ENCODE measurements at regions not wholly inside any gene's neighbourhood (a gene's known extent, or its start where the extent isn't known, plus 50 kb on each side); places are given as distances from the start of the nearest gene placed in this dataset.
"Not testable (repeated sequence)": the region's sequence is repeated elsewhere in the genome, so short reads cannot be mapped to it uniquely, and the experiment has no call there.

DNA sequence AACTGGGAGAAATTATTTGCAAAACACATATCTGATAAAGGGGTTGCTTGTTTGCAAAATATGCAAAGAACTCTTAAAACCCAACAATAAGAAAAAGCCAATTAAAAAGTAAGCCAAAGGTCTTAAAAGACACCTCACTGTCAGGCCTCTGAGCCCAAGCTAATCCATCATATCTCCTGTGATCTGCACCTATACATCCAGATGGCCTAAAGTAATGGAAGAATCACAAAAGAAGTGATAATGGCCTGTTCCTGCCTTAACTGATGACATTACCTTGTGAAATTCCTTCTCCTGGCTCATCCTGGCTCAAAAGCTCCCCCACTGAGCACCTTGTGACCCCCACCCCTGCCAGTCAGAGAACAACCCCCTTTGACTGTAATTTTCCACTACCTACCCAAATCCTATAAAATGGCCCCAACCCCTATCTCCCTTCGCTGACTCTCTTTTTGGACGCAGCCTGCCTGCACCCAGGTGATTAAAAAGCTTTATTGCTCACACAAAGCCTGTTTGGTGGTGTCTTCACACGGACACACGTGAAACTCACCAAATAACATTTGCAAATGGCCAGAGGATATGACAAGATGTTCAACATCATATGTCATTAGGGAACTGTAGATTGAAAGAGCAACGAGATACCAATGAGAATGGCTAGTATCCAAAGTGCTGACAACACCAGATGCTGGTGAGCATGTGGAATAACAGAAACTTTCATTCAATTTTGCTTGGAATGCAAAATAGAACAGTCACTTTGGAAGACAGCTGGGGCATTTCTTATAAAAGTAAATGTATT, 565.0 kb upstream of the ADGRB3 start:
- no peaks in the 10 kb centered on the region for H3K27me3 ChIP-seq (ENCODE audit: insufficient read depth, low read depth, severe bottlenecking)
- H3K4me3 ChIP-seq (ENCODE audit: low read depth, low read length), result no peak overlapping the region
- no peaks in the 10 kb centered on the region for H3K9me3 ChIP-seq (ENCODE audit: severe bottlenecking)
- H3K36me3 ChIP-seq, result no peaks in the 10 kb centered on the region
- no peak overlapping the region for H3K27ac ChIP-seq
- DNase-seq, result no peak
- TF ChIP-seq, protein P1, sequence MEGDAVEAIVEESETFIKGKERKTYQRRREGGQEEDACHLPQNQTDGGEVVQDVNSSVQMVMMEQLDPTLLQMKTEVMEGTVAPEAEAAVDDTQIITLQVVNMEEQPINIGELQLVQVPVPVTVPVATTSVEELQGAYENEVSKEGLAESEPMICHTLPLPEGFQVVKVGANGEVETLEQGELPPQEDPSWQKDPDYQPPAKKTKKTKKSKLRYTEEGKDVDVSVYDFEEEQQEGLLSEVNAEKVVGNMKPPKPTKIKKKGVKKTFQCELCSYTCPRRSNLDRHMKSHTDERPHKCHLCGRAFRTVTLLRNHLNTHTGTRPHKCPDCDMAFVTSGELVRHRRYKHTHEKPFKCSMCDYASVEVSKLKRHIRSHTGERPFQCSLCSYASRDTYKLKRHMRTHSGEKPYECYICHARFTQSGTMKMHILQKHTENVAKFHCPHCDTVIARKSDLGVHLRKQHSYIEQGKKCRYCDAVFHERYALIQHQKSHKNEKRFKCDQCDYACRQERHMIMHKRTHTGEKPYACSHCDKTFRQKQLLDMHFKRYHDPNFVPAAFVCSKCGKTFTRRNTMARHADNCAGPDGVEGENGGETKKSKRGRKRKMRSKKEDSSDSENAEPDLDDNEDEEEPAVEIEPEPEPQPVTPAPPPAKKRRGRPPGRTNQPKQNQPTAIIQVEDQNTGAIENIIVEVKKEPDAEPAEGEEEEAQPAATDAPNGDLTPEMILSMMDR (IDR thresholded peaks at IDR 0.05; ENCODE audit: low read depth, low read length), result no peak

DNA sequence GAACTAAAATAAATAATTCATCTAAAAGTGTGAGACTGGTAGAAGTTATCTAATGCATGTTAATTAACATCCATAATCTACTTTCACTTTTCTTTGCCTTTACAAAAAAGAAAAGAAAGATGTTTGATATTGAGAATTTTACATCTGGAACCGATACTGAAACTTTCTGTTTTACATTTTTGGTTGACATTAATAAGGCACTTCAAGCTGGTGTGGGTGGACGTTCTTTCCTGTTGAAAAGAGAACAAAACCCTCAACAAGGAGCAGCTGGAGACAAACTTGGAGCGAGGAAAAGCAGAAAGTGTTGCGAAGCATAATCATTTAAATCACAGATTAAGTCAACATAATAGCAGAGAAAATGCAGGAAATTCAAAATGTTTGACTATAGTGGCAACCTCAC, 575.2 kb upstream of the ADGRB3 start:
- Histone ChIP-seq H3K9me3 (ENCODE audit: severe bottlenecking) (peaks cover 2% of the 10 kb centered on the region), H3K4me3 (ENCODE audit: low read depth, low read length) (no peak overlapping the region), H3K27me3 (ENCODE audit: insufficient read depth, low read depth, severe bottlenecking) (no peaks in the 10 kb centered on the region), H3K27ac (no peak overlapping the region), H3K36me3 (no peaks in the 10 kb centered on the region)
- TF ChIP-seq, protein P1 (IDR thresholded peaks at IDR 0.05; ENCODE audit: low read depth, low read length), result no peak
- DNase-seq, result no peak

DNA sequence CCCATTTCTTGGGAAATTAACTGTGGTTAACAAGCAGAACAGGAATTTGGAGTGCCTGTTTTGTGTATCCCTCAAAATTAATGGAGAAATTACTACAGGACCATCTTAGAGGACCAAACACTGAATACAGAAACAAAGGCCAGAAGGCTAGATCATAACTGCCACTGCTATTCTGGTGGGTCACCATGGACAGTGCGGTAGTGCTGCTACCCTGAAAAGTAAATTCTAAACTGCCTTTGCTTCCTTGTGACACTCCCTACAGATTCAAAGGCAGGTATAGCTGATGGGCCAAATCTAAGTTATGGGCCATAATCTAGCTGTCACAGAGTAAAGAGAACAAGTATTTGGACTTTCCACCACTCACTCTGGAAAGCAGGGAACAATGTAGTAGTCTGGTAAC, 575.8 kb upstream of the ADGRB3 start:
- H3K27me3 ChIP-seq (ENCODE audit: insufficient read depth, low read depth, severe bottlenecking), result no peaks in the 10 kb centered on the region
- peaks cover 2% of the 10 kb centered on the region for H3K9me3 ChIP-seq (ENCODE audit: severe bottlenecking)
- no peak for DNase-seq
- H3K27ac ChIP-seq, result no peak overlapping the region
- H3K4me3 ChIP-seq (ENCODE audit: low read depth, low read length), result no peak overlapping the region
- TF ChIP-seq, protein P1 (IDR thresholded peaks at IDR 0.05; ENCODE audit: low read depth, low read length), result no peak
- H3K36me3 ChIP-seq, result no peaks in the 10 kb centered on the region

DNA sequence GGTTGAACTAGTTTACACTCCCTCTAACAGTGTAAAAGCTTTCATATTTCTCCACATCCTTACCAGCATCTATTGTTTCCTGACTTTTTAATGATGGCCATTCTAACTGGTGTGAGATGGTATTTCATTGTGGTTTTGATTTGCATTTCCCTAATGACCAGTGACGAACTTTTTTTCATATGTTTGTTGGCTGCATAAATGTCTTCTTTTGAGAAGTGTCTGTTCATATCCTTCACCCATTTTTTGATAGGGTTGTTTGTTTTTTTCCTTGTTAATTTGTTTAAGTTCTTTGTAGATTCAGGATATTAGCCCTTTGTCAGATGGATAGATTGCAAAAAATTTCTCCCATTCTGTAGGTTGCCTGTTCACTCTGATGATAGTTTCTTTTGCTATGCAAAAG, 578.5 kb upstream of the ADGRB3 start:
- DNase-seq; H3K27ac ChIP-seq; H3K36me3 ChIP-seq; H3K4me3 ChIP-seq (ENCODE audit: low read depth, low read length); H3K27me3 ChIP-seq (ENCODE audit: insufficient read depth, low read depth, severe bottlenecking); H3K9me3 ChIP-seq (ENCODE audit: severe bottlenecking): not testable (repeated sequence)

DNA sequence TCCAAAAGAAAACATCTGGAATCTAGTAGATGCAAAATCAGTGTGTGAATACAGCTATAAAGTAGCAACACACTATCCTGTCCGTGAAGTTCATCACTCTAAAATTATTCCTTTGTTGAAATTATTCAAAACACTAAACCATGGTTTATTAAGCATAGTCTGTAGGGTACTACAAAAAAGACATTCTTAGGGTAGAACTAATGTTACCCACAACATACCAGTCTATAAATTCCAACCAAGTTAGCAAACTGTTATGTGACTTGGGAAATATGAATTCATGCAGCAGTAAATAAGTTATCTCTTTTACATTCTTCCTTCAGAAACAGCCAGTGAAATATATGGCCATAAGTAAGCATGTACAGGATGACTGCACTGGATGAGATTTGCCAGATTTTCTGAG, 580.3 kb upstream of the ADGRB3 start:
- Histone ChIP-seq H3K9me3 (ENCODE audit: severe bottlenecking) (peaks cover 2% of the 10 kb centered on the region), H3K27ac (no peak overlapping the region), H3K27me3 (ENCODE audit: insufficient read depth, low read depth, severe bottlenecking) (no peaks in the 10 kb centered on the region), H3K4me3 (ENCODE audit: low read depth, low read length) (no peak overlapping the region), H3K36me3 (no peaks in the 10 kb centered on the region)
- TF ChIP-seq, protein P1 (IDR thresholded peaks at IDR 0.05; ENCODE audit: low read depth, low read length), result no peak
- no peak for DNase-seq

DNA sequence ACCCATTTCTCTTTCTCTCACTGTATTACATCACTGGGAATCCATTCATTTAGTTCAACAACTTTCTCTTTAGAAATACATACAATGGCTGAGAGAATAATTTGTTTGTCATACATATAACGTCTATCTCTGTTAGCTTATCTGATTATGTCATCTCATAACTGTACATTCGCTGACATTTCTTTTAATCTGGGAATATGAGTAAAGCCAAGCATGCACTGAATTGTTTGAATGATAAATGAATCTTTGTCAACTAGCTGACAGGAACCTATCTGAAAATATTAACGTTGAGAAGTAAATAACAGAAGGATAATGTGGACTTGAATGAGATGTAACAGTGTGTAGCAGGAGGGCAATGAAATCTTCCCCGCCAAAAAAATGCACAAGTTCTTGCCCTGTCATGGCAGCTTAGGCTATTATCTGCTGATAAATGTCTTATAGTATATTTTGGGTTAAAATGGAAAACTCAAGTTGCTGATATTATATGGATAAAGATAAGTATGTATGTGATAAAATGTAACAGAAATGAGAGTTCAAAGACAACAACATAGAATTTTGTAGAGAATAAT, 581.2 kb upstream of the ADGRB3 start:
- H3K9me3 ChIP-seq (ENCODE audit: severe bottlenecking), result peaks cover 2% of the 10 kb centered on the region
- H3K36me3 ChIP-seq, result no peaks in the 10 kb centered on the region
- H3K4me3 ChIP-seq (ENCODE audit: low read depth, low read length), result no peak overlapping the region
- no peak for DNase-seq
- TF ChIP-seq, protein P1 (IDR thresholded peaks at IDR 0.05; ENCODE audit: low read depth, low read length), result no peak
- no peak overlapping the region for H3K27ac ChIP-seq
- no peaks in the 10 kb centered on the region for H3K27me3 ChIP-seq (ENCODE audit: insufficient read depth, low read depth, severe bottlenecking)
